ENCODE measurements at regions not wholly inside any gene's neighbourhood (a gene's known extent, or its start where the extent isn't known, plus 50 kb on each side); places are given as distances from the start of the nearest gene placed in this dataset.

DNA sequence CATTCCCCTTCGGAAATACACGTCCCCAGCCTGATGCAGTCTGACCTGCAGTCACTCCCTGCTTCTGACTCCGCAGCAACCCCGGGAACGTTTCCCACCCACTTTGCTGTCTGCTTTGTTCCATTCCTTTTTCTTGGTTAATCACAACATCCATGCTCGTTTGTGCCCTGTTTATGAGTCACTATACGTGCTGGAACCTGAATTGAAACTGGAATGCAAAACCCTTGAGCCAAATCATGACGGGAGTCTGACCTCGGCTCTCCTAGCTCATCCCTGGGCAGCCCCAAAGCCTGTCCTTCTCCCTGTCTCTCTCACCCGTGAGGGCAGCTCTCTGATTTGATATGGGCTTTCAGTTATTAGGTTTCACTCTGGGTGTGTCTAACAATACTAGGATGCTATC, 57.1 kb upstream of the RNF152 start:
- intact Hi-C loops (cut with micrococcal nuclease), result no loop called here

DNA sequence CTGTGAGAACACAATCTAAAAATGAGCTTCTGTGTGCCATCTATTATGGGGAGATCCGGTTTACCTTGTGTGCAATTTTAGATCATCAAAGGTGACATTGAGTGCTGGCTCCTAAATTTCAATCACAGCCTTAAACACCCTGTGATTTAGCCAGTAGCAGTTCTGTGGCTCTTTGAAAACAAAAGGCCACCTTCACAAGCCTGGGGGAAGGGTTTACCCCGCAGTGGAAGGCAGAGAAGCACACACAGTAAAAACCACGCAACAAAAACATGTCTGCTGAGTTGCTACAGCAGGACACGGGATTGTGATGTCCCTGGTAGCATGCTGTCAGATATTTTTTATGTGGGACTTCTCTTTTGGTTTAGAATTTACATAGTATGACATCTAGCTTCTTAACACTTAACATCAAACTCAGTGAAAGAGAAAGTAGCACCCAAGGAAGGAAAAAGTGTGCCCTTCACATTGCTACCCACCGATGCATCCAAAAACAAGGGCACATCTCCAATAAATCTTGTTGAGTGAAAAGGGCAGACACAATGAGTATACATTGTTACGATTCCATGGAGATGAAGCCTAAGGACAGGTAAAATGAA, 56.1 kb upstream of the RNF152 start:
- intact Hi-C loops (cut with micrococcal nuclease), result no loop called here

DNA sequence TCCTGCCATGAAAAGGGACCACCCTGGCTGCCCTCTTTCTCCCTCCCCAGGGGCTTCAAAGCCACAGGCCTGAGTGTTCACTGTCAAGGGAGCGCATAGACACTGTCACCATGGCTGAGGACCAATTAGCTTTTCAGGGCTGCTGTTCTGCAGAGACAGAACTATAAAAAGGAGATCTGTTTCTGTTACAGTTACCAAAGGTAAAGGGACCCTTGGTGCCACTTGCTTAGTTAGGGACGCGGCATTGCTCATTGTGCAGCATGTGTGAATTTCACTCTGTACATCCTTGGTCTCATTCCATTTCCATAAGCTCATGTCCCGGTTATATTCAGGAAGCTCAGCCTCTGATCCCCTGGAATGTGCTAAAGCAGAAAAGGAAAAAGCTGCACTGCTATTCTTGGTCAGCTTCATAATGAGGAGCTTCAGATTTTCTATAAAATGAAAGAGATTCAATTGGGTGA, 55.5 kb upstream of the RNF152 start:
- intact Hi-C loops (cut with micrococcal nuclease), result no loop called here

DNA sequence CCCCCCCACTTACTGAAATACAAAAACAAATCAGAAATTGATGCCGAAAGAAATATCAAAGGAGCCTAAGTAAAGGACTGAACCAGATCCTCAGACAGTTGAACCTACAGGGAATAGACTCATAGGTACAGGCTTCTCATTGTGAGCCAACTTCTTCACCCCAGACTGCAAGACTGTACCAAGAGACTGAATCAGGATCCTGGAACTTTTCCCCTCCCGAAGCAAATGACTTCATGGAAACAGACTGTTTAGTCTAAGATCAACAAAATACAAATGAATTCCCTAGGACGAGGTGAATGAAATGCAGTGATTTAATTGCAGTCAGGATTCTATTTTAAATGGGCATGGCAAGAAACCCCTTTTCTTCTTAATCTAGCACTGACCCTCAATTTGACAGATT, 53.6 kb upstream of the RNF152 start:
- intact Hi-C loops (cut with micrococcal nuclease), result no loop called here

DNA sequence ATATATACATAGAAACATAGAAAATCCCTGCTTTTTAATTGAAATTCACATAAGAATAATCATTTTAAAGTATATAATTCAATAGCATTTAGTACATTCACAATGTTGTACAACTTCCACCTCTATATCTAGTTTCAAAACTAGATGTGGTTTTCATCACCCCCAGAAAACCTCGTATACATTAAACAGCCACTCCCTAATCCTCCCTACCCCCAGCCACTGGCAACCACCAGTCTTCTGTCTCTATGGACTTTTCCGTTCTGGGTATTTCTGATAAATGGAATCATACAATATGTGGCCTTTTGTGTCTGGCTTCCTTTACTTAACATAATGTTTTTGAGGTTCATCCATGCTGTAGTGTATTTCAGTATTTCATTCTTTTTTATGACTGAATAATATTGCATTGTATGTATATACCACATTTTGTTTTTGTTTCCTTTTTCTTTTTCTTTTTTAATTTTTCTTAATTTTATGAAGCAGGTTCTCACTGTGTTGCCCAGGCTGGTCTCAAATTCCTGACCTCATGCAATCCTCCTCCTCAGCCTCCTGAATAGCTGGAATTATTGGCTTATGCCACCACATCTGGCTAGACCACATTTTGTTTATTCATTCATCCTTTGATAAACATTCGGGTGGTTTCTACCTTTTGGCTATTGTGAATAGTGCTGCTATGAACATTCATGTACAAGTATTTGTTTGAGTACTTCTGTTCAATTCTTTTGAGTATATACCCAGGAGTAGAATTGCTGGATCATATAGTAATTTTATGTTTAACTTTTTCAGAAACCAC, 50.6 kb upstream of the RNF152 start:
- intact Hi-C loops (cut with micrococcal nuclease), result loop anchor here (2.0 to 5.0 kb wide), 2 partner anchors 33 to 51 kb away; partner anchors contain the start of gene RNF152

Data from T-helper 1 cell treated with Interleukin-12 subunit alpha and Interleukin-12 subunit beta and Interleukin-4 antibody, amounts not matched to agents 30 ng/mL and 1 ng/mL, for 36 hours (primary cell).